Adrenal gland (tissue), 5 donors: ENCODE measurements at regions not wholly inside any gene's neighbourhood (a gene's known extent, or its start where the extent isn't known, plus 50 kb on each side); places are given as distances from the start of the nearest gene placed in this dataset.

ENCODE experiments used
- POLR2A ChIP-seq, 2 donors: fragments of 450-650 bp; IDR thresholded peaks; one replicate each; pipeline ENCODE4 v1.6.1; 2017; ENCODE audit warnings: antibody characterized with exemption in 2 of 2, mild to moderate bottlenecking in 2 of 2, moderate library complexity in 1 of 2
- TF ChIP-seq, protein P1 (sequence below), 6 experiments: fragments of 450-650 bp in 4 of 6; fragments of 200-600 bp in 2 of 6; sonication (generic) in 1 of 6; IDR thresholded peaks; 1 replicate in 5 of 6; 2 replicates in 1 of 6; pipeline versions ENCODE4 v1.5.1 to v1.8.0; 2016 to 2021; ENCODE audit warnings: antibody characterized with exemption in 6 of 6, mild to moderate bottlenecking in 2 of 6, moderate library complexity in 1 of 6
- donor health status: DM: no; HTN: no; CAD: no.

DNA sequence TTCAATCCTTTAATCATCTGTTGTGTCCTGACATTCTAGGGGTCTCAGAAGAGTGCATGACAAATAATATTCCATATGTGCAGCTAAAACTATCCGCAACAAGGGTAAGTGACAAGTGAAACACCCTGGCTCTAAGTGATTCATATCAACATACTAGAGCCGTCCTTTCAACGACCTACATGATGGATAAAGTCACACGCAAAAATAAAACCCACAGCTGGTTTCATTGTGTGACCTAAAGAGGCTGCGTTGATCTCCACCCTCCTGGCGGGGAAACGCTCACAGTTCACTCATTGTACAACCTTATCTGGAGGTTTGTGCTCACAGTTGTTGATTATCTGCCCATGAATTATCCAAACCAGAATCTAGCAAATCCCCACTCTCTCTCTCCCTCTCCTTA is 365.3 kb upstream of the PKN2 start:
- TF ChIP-seq, protein P1, sequence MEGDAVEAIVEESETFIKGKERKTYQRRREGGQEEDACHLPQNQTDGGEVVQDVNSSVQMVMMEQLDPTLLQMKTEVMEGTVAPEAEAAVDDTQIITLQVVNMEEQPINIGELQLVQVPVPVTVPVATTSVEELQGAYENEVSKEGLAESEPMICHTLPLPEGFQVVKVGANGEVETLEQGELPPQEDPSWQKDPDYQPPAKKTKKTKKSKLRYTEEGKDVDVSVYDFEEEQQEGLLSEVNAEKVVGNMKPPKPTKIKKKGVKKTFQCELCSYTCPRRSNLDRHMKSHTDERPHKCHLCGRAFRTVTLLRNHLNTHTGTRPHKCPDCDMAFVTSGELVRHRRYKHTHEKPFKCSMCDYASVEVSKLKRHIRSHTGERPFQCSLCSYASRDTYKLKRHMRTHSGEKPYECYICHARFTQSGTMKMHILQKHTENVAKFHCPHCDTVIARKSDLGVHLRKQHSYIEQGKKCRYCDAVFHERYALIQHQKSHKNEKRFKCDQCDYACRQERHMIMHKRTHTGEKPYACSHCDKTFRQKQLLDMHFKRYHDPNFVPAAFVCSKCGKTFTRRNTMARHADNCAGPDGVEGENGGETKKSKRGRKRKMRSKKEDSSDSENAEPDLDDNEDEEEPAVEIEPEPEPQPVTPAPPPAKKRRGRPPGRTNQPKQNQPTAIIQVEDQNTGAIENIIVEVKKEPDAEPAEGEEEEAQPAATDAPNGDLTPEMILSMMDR (IDR thresholded peaks at IDR 0.05) = no peak
- TF ChIP-seq POLR2A (IDR thresholded peaks at IDR 0.05) = no peak
